SW 1271 (cell line): ENCODE measurements at regions not wholly inside any gene's neighbourhood (a gene's known extent, or its start where the extent isn't known, plus 50 kb on each side); places are given as distances from the start of the nearest gene placed in this dataset.

Experiments used
- DNase-seq, 2 experiments: peaks; one replicate each; lab custom pipeline; 2025; lab: John Stamatoyannopoulos, UW

DNA sequence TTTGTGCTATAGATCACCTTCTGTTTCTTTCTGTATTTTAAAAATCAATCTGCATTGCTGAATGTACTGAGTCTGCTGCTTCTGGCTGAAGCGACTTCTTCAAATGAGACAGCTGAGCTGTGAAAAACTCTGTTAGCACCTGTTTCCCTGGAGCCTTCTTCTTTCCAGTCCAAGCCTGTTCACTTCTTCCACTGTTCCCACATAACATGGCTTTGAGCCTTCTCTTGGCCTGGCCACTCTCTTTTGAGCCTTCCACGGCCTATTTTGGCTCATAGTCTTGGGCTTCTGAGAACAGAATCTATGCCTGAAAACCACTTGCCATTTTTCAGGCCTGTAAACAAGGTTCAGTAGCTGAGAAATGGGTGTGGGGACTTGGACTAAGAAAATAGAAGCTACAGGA is 132.9 kb upstream of the IGFBP7 start:
- DNase-seq: no peak

DNA sequence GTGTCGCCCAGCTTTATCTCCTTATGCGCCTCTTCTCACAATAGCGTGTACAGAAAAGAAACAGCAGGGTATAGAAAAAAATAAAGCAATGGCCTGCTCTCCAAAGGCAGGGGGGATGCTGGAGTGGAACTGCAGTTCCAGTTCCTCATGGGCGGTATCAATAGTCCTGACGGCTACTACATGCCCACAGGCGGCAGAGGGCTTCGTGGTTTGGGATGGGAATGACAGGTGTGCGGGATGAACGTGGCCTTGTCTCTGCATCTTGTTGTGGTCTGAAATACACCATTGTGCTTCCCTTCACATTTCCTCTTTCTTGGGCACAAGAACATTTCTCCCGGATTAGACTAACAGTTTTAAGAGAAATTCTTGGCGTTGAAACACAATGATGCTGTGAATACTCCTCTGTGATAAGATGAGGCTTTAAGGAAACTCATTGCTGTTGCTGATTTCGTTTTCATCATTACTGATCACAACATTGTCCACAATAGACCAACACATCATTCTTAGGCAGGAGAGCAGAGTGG is 124.1 kb upstream of the IGFBP7 start:
- no peak for DNase-seq

DNA sequence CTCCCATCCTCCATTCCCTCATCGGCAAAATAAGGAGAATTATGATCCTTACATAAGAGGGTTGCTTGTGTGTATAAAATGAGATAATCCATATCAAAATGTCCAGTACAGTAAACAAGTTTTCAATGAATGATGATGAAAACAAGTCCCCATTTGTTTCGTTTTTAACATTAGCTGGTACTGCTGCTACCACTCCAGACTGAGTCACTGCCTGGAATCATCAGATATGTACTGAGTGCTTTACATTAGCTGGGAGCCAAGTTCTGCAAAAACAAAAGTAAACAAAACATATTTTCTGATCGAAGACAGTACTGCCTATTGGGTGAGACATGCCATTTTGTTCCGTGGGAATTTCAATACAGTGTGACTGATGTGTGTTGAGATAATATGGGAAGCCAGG is 123.2 kb upstream of the IGFBP7 start:
- DNase-seq: no peak

DNA sequence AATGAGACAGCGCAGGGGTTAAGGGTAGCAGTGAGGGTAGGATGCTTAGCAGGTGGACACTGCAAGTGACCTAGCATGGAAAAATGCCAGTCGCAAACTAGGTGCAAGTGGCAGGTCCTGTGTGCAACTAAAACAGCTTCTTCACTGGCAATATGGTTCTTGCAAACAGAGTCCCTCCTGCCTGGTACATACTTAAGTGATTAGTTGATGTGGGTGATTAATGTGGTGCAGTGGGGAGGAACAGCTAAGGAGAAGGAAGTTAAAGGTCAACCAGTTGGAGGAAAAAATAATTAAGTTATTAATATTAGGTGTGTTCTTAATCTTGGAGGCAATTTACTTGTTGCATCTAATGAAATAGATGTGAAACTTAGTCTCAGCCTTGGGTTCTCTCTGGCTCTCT is 121.6 kb upstream of the IGFBP7 start:
- no peak for DNase-seq

DNA sequence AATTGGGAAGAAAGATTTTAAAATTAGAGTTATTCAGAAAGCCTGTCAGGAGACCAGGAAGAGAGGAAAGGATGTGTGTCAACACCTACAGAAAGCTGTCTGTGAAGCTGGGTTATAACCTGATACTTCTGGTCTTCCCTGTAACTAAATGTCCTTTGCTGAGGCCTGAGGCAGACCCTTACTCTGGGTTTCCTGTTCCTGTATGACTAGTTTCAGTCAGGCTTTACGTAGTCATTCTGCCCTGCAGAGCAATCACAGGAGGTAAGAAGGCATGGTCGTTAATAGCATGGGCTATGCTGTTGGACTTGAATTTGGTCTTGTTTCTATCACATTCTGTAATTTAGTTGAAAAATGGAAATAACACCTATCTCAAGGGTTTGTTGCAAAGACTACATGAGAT is 110.5 kb upstream of the IGFBP7 start:
- no peak for DNase-seq

DNA sequence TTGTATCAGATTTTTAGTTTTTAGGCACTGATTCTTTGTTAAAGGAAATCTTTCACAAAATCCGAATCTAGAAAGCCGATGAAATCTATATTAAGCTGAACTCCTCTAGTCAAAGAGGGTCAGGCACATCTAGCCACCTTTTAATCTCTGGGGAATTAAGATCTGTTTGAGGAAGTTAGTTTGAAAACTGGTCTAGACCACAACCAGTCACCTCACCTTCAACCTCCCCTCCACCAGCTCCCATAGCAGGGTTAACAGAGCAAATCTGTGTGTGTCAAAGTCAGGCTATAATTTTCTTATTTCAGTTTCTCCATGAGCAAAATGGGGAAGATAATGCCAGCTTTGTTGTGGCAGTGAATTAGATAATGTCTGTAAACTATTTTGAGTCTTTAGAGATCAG is 110.0 kb upstream of the IGFBP7 start:
- no peak for DNase-seq

DNA sequence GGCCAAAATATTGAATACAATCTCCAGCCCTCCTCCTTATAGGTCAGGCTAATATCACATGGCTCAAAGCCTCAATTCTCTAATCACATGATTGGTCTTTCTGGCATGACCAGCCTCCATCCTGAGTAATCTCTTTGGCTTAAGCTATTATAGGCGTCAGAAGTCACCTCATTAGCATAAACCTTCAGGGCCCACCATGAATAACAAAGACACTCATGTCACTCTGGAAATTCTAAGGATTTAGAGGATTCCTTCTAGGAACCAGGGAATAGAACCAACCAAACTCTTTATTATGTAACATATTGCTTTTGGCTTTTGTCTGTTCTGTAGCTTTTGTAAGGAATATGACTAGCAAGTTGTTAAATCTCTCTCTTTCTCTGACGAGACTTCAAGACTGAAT is 109.2 kb upstream of the IGFBP7 start:
- DNase-seq: no peak

DNA sequence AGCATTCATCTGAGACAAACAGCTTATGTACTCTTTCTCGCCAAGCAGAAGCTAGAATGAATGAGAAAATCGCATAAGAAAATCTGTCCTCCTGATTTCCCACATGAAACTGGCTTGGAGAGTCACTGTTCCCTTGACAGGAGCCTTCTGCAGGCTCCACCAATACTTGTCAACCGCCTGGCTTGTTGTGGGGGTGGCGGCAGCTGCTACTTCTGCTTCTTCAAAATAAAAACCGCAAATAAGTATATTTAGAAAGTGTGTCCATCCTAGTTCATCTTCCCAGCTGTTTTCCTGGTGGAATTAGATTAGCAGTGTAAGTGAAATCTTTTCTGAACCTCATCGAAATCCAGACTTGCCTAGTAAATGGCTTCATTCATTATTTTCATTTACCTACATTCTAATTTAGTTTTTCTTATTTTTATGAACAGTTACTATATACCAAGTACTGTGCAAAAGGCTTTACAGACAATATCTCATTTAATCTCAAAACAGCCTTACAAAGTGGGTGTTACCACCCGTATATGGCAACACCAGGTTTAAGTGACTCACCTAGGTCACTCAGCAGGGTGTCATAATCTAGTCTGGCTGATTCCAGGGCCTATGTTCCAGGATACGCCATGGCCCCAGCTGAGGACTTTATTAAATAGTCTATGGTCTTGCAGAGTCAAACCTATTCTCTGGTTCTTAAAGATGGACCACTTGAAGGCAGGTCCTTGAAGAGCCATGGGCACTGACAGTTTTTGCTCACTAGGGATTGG is 104.6 kb upstream of the IGFBP7 start:
- DNase-seq: no peak

DNA sequence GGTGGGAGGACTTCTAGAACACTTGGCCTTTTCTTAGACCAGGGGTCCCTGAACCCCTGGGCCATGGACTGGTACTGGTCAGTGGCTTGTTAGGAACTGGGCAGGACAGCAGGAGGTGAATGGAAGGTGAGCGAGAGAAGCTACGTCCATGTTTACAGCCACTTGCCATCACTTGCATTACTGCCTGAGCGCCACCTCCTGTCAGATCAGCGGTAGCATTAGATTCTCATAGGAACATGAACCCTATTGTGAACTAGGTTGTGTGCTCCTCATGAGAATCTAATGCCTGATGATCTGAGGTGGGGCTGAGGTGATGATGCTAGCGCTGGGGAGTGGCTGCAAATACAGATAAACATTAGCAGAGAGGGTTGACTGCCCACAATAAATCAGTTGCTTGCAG is 100.9 kb upstream of the IGFBP7 start:
- DNase-seq: no peak

DNA sequence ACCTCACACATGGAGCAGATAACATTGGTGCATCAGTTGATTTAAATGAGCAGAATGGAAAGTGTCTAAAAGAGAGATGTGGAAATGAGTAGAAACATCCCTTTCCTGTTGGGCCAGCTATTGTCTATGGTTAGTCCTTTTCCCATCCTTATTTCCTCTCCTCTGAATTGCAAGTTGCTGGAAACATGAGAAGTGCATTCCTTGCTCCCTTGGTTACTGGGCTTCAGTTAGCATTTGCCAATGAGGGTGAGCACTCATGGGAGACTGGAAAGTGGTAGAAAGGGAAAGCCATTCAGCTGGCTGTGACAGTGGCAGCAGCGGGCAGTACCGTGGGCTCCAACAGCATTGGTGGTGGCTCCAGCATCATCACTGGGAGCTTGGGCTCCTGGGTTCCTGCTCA is 96.0 kb upstream of the IGFBP7 start:
- no peak for DNase-seq

DNA sequence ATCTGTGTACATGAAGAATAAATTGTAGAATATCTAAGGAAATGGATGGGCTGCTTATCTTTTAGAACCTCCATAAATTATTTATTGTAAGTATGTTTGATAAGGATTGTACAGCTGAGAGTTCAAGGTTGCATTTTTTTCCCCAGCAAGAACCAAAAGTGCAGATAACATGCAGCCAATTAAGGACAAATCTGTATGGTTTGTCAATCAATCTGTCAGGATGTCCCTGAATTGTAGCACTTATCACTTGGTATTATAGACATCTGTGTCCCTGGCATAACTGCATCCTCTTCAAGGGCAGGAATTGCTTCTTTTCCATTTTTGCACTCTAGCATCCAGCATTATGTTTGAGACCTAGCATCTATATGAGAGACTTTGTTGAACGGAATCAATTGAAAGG is 95.4 kb upstream of the IGFBP7 start:
- no peak for DNase-seq

DNA sequence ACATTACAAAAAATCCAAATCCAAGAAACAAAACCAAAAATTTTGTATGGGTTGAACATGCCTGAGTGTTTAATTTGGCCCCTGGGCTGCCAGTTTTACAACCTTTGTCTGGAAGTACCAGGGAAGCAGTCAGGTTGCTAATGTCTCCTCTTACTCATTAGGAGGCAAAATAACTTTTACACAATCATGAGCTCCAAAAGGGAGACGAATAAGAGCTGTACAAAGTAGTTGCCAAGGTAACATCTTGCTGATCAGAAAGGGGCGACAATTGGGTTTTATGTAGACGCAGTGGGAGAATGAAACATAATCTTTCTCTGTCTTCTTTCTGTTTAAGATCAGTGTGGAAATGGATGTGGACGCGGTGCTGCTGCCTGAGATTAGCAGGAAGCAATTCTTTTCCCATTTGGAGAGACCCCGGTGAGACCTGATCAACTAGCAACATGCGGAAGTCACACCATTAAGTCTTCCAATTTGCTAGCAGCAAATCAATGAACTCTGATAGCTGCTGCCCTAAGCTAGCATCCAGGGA is 90.7 kb upstream of the IGFBP7 start:
- no peak for DNase-seq

DNA sequence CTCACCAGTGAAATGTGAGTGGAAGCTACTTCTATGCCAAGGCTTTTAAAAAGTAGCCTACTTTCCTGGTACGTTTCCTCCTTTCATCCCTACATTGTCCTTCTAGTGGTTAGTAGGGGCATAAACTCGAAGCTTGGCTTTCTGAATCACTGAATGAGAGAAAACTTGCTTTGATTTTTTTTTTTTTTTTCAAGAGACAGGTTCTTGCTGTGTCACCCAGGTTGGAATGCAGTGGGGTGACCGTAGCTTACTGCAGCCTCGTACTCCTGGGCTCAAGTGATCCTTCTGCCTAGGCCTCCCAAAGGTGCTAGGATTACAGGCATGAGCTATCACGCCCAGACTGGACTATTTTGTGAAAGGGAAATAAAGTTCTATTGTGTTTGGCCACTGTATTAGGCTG is 89.1 kb upstream of the IGFBP7 start:
- DNase-seq: no peak

DNA sequence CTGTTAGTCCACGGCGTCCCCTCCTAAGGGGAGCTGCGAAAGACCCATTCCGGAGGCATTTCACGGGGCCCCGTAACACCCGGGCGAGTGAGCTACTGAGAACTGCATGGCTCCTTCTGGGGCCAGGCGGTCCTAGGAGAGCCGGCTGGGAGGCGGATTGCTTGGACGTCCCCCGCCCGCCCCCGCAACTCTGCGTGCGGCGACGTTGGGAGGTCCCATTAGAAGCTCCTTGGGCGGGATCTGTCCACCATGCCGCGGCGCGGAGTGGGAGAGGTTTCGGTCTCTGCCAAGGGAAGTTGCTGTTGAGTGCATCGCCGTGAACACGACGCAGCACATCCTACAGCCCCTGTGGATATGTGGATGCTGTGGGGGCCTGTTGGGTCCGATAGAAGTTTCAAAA is 85.4 kb upstream of the IGFBP7 start:
- no peak for DNase-seq

DNA sequence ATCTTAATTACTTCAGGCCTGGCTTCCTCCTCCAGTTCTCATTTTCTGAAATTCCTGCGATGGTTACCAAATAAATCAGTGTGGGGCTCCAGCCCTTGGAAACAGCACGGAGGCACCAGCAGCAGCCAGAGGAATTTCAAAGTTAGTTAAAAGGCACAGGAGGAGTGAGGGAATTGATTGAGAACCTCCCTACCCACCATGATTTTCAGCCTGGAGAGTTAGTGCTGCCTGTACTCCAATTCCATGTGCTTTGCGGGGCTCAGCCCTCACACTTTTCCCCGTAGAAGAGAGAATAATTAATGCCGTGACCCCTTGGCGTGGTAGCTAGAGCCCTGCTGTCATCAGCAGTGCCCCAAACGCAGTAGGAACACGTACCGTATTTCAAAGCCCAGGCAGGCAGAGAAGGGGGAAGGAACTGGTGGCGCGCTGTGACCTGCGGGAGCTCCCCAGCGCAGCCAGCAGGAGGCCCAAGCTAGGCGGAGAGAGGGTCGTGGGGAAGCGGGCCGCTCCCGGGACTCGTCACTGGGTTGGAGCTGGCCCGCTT is 84.0 kb upstream of the IGFBP7 start:
- DNase-seq: no peak

DNA sequence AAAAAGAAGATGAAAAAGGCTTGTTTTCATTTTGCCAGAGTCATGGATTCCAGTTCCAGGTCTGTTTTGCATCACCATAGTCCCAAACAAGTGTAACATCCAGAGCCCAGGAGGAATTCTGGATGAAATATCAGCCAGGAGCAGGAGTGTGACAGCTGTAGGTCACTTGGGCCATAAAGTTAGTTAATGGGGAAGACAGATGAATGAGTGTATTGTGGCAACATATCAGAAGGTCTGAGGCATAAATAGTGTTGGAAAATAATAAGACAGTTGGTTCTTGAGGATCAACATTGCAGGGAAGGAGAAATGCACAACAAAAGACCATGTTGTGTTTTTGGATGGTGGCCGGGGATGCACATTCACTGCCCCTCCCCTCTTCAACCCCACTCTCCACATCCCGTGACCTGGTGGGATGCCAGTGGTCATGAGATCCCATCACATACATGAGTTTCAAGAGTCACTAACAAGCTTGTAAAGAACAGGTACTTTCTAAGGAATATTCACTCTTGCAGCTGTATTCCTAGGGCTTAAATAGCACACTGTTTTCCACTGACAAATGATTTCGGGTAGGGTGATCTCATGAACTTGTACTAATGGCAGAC is 83.1 kb upstream of the IGFBP7 start:
- DNase-seq: no peak

DNA sequence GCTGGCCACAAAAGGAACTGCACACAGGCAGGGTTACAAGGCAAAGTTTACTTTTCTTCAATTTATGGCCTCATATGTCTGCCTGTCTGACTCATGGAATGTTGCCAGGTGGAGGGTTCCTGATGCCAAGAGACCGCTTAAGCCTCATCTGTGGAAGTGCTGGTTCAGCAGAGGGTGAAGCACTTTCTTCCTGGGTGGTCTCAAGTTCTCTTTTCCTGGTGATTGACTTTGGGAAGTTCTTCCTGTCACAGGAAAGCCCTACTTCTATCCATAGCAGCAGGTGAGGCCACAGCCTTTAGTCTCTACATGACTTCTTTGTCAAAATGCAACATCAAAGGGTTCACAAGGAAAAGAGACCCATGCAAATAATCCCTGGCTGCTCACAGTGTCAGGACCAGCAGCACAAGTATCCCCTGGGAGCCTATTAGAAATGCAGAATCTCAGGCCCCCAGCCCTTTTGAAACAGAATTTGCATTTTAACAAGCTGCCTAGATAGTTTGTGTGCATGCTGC is 81.4 kb upstream of the IGFBP7 start:
- DNase-seq: no peak

DNA sequence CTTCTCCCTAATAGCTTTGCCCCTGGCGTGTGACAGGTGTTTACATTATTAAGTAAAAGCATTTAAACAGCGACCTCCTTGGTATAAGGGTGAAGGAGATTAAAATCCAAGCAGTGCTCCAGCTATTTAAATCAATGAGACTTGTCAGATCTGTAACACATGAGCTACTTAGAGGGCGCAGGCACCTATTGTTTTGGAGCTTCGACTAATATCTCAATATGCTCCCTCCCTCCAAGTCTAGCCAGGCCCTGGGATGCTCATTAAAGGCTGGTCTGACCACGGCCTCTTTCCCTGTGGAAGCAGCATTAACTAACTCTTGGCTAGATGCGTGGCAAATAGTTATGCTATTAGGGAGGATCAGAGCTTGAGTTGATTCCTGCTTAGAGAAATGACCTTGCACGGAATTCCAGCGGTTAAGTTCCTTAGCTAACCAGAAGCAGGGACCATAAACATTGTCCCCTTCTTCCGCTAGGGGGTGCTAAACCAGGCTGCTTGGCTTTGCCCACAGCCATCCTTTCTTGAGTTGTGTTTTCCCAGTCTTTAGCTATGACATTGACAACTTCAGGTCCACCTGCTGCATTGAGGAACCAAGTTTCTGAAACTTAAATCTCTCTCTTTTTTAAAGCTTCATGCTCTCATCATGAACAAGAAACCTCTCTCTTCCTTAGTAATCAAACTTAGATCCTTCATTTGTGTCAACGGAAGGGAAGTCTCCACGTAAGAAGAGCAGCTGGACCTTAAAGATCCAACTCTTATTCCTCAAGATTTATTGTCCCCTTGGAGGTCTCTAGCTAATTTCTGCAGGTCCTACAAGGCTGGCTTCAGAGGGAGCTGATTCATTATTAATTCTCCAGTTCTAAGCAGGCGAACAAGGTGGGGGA is 80.7 kb upstream of the IGFBP7 start:
- DNase-seq: peak in 1 of 2 experiments; percentile 3

DNA sequence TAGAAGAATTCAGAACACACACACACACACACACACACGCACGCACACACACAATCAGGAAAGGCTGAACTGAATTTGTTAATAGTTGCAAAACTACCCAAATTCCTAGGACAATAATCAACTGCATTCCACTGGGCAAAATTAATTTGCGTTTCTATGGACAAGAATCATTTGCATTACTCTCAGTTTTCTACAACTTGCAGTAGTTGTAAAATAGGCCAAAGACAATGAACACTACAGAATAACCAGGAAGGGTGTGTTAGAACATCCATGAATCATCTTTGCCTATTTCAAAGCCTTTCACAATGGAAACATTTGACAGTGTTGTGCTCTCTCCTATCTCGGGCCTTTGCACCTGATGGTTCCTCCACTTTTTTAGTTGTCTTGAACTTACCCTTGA is 77.1 kb upstream of the IGFBP7 start:
- DNase-seq: no peak

DNA sequence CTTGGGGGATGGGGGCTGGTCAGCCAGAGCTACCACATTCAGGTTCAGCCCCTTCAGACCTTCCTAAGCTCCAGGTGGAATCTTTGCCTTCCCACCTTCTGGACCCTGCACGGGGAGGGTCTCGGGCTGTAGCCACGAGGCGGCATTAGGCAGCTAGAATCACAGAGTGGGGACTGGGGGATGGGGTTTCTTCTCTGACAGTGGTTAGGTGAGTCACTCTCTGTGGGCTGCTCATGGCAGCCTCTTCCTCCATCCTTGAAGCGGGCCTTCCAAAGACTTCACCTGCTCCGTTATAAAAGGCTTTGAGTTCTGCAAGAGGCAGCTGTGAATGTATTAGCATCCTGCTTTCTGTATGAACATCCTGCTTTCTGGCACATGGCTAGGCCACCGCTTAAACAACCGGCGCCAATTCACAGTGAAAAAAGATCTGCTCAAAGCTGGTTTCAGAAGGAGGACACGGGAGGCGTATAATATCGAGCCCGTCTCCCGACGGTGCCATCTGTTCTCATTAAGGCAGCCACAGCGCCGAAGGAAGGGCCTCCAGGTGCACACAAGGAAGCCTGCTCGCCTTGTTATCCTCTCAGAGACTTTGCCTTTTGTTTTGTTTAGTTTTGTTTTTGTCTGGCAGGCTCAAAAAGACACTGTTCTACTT is 74.3 kb upstream of the IGFBP7 start:
- DNase-seq: no peak

DNA sequence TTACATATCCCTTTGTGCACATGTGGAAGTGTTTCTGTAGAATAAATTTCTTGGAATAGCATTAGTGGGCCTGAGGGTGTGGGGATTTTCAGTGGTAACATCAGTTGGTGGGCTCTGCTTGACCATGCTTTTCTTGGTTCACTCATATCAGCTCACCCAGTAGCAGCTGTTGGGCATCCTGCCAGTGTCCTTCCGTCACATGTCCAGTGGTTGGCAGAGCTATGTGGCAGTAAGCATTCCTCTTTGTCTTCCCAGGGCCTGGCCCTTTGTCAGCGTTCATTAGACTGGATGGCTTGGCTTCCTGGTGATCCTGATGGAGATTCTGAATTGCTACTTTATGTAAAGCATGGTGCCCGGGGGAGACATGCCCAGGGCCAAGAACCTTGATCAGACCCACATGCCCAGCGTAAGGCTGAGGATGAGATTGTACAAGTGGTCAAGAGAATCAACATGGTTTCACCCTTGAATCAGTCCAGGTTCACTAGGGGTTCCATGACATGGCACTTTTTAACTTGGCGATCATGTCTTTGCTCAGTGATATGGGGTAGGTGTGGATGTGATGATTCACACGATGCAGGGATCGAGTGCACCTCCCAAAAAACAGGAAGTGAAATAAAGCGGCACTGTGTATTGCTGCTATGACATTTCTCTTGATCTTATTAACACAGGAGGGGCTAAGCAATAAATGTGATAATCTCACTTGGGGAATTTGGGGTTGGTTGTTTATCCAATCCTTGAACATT is 72.1 kb upstream of the IGFBP7 start:
- no peak for DNase-seq
